Mesothelial cell of epicardium (in vitro differentiated cells): ENCODE measurements at regions not wholly inside any gene's neighbourhood (a gene's known extent, or its start where the extent isn't known, plus 50 kb on each side); places are given as distances from the start of the nearest gene placed in this dataset.

Experiments used
- DNase-seq, 2 experiments: peaks; one replicate each; pipeline ENCODE4 v3.0.0; 2021; ENCODE audit warnings: low spot score in 2 of 2; ENCODE audit not compliant: unreplicated experiment in 2 of 2
- H3K27ac Mint-ChIP-seq: 2 replicates; pipeline ENCODE4 v1.8.0; 2021; ENCODE audit warnings: mixed read lengths
- H3K27me3 Mint-ChIP-seq: 2 replicates; pipeline ENCODE4 v1.8.0; 2021; ENCODE audit warnings: low read depth, mixed read lengths
- H3K36me3 Mint-ChIP-seq: 2 replicates; pipeline ENCODE4 v1.8.0; 2021; ENCODE audit warnings: mixed read lengths
- H3K4me1 Mint-ChIP-seq: 2 replicates; pipeline ENCODE4 v1.8.0; 2021; ENCODE audit warnings: mixed read lengths
- H3K4me3 Mint-ChIP-seq: 2 replicates; pipeline ENCODE4 v1.8.0; 2021; ENCODE audit warnings: mild to moderate bottlenecking, moderate library complexity, mixed read lengths
- H3K9me3 Mint-ChIP-seq: 2 replicates; pipeline ENCODE4 v1.8.0; 2021; ENCODE audit warnings: mixed read lengths
- CTCF ChIP-seq: fragments of 200-600 bp; sonication (generic); IDR thresholded peaks from one replicate; pipeline ENCODE4 v1.5.0; 2021; ENCODE audit warnings: antibody characterized with exemption; ENCODE audit not compliant: unreplicated experiment

GRCh38 chrX:40258909-40259308 lies 161.2 kb upstream of the BCOR start:
- no peak overlapping the region for H3K4me3 Mint-ChIP-seq

GRCh38 chrX:40253771-40254170 lies 156.0 kb upstream of the BCOR start:
- Mint-ChIP-seq H3K9me3 (peaks cover 14% of the 10 kb centered on the region), H3K27me3 (no peaks in the 10 kb centered on the region), H3K27ac (no peak overlapping the region), H3K4me1 (peaks cover under 1% of the 10 kb centered on the region), H3K4me3 (no peak overlapping the region), H3K36me3 (peaks cover 2% of the 10 kb centered on the region)
- TF ChIP-seq CTCF: no peak
- DNase-seq: no peak

More at GRCh38 chrX:40258909-40259308, 161.2 kb upstream of the BCOR start:
- Mint-ChIP-seq H3K36me3 (no peaks in the 10 kb centered on the region), H3K27ac (no peak overlapping the region), H3K9me3 (peaks cover 7% of the 10 kb centered on the region), H3K4me1 (peaks cover 9% of the 10 kb centered on the region), H3K27me3 (no peaks in the 10 kb centered on the region)
- no peak for TF ChIP-seq CTCF
- no peak for DNase-seq

GRCh38 chrX:40249582-40249981 lies 151.8 kb upstream of the BCOR start:
- Mint-ChIP-seq H3K27me3 (no peaks in the 10 kb centered on the region), H3K4me3 (no peak overlapping the region), H3K36me3 (peaks cover 2% of the 10 kb centered on the region), H3K9me3 (peaks cover 14% of the 10 kb centered on the region), H3K27ac (no peak overlapping the region), H3K4me1 (peaks cover 18% of the 10 kb centered on the region)
- no peak for DNase-seq
- TF ChIP-seq CTCF: no peak

- no peak for TF ChIP-seq CTCF
- no peak overlapping the region for H3K4me3 Mint-ChIP-seq
- no peak for DNase-seq
- peaks cover 23% of the 10 kb centered on the region for H3K4me1 Mint-ChIP-seq
- peaks cover 2% of the 10 kb centered on the region for H3K36me3 Mint-ChIP-seq
- H3K9me3 Mint-ChIP-seq: peaks cover 14% of the 10 kb centered on the region
- H3K27ac Mint-ChIP-seq: no peak overlapping the region
- H3K27me3 Mint-ChIP-seq: no peaks in the 10 kb centered on the region
Measured at GRCh38 chrX:40248822-40249221, 151.1 kb upstream of the BCOR start.

GRCh38 chrX:40247848-40248622 lies 150.3 kb upstream of the BCOR start:
- no peak for DNase-seq
- H3K27ac Mint-ChIP-seq: no peak overlapping the region
- TF ChIP-seq CTCF: no peak
- H3K9me3 Mint-ChIP-seq: peaks cover 14% of the 10 kb centered on the region
- H3K4me3 Mint-ChIP-seq: no peak overlapping the region
- peaks cover 2% of the 10 kb centered on the region for H3K36me3 Mint-ChIP-seq
- H3K27me3 Mint-ChIP-seq: no peaks in the 10 kb centered on the region
- H3K4me1 Mint-ChIP-seq: peaks cover 25% of the 10 kb centered on the region
